GM23248 (cell line): ENCODE measurements at regions not wholly inside any gene's neighbourhood (a gene's known extent, or its start where the extent isn't known, plus 50 kb on each side); places are given as distances from the start of the nearest gene placed in this dataset.

ENCODE experiments used
- DNase-seq: peaks from one replicate; pipeline ENCODE4 v3.0.0-alpha.2; 2015
- H2AFZ ChIP-seq: fragments of 200-600 bp; sonication (generic); 2 replicates; pipeline ENCODE4 v1.6.1; 2016; ENCODE audit warnings: antibody characterized with exemption
- H3F3A ChIP-seq: fragments of 200-600 bp; sonication (generic); 2 replicates; pipeline ENCODE4 v1.6.1; 2016; ENCODE audit warnings: mild to moderate bottlenecking, antibody characterized with exemption, mixed run types; ENCODE audit not compliant: insufficient read depth
- H3K27ac ChIP-seq: fragments of 200-600 bp; sonication (generic); 2 replicates; pipeline ENCODE4 v1.5.1; 2016; ENCODE audit warnings: mild to moderate bottlenecking
- H3K27me3 ChIP-seq: fragments of 200-600 bp; sonication (generic); replicated peaks from 2 replicates; pipeline ENCODE4 v1.6.1; 2016; ENCODE audit warnings: mild to moderate bottlenecking; ENCODE audit not compliant: insufficient read depth
- H3K36me3 ChIP-seq: fragments of 200-600 bp; sonication (generic); 2 replicates; pipeline ENCODE4 v1.6.1; 2016; ENCODE audit warnings: low read depth, mild to moderate bottlenecking
- H3K4me1 ChIP-seq: fragments of 200-600 bp; sonication (generic); 2 replicates; pipeline ENCODE4 v1.6.1; 2016; ENCODE audit warnings: mild to moderate bottlenecking; ENCODE audit not compliant: insufficient read depth
- H3K4me2 ChIP-seq: fragments of 200-600 bp; sonication (generic); one replicate; pipeline ENCODE4 v1.6.1; 2016; ENCODE audit warnings: mild to moderate bottlenecking; ENCODE audit not compliant: unreplicated experiment
- H3K4me3 ChIP-seq: fragments of 200-600 bp; sonication (generic); 2 replicates; pipeline ENCODE4 v1.5.1; 2016; ENCODE audit warnings: mild to moderate bottlenecking
- H3K79me2 ChIP-seq: fragments of 200-600 bp; sonication (generic); 2 replicates; pipeline ENCODE4 v1.6.1; 2016; ENCODE audit warnings: mild to moderate bottlenecking; ENCODE audit not compliant: insufficient read depth
- H3K9ac ChIP-seq: fragments of 200-600 bp; sonication (generic); 2 replicates; pipeline ENCODE4 v1.6.1; 2016; ENCODE audit warnings: mild to moderate bottlenecking
- H3K9me2 ChIP-seq: fragments of 200-600 bp; sonication (generic); 2 replicates; pipeline ENCODE4 v1.6.1; 2016; ENCODE audit warnings: mixed run types, mild to moderate bottlenecking, moderate library complexity; ENCODE audit not compliant: insufficient read depth
- H3K9me3 ChIP-seq: fragments of 200-600 bp; sonication (generic); one replicate; pipeline ENCODE4 v1.6.1; 2017; ENCODE audit warnings: low read depth
- H4K20me1 ChIP-seq: fragments of 200-600 bp; sonication (generic); 2 replicates; pipeline ENCODE4 v1.6.0; 2016; ENCODE audit not compliant: insufficient read depth
- EZH2 ChIP-seq: fragments of 200-600 bp; sonication (generic); IDR thresholded peaks from 2 replicates; pipeline ENCODE4 v1.6.1; 2018; ENCODE audit warnings: antibody characterized with exemption, mild to moderate bottlenecking; ENCODE audit not compliant: insufficient read depth, poor library complexity, severe bottlenecking
- EZH2phosphoT487 ChIP-seq: fragments of 200-600 bp; sonication (generic); IDR thresholded peaks from 2 replicates; pipeline ENCODE4 v1.6.1; 2018; ENCODE audit warnings: antibody characterized with exemption, moderate library complexity, mild to moderate bottlenecking, low read depth; ENCODE audit not compliant: insufficient read depth
- WGBS, 2 experiments: methylation state at CpG; one replicate each; pipeline ENCODE4 v1.1.6; 2015 to 2017; ENCODE audit warnings: low lambda C conversion rate in 2 of 2, low coverage in 1 of 2; ENCODE audit errors: missing lambda C conversion rate in 2 of 2; 5-methylcytosine and 5-hydroxymethylcytosine counted together
- in situ Hi-C: fragments of 300-500 bp; cut with MboI; formaldehyde crosslinking; loops from 2 replicates; pipeline ENCODE4 v1.15.0; 2020

- H3K27me3 ChIP-seq, result peaks cover 15% of the 10 kb centered on the region; the same call in 1 of the 2 replicates
- H3K27ac ChIP-seq, result no peak overlapping the region
- in situ Hi-C loops, result no loop called here
- TF ChIP-seq EZH2, result no peak
- TF ChIP-seq EZH2phosphoT487, result no peak
- H3K9me3 ChIP-seq, result no peaks in the 10 kb centered on the region
- DNase-seq, result no peak
- no peak overlapping the region for H3K4me2 ChIP-seq
- no peaks in the 10 kb centered on the region for H3K36me3 ChIP-seq
- H2AFZ ChIP-seq, result no peak overlapping the region
- no peaks in the 10 kb centered on the region for H3K9me2 ChIP-seq
- no peaks in the 10 kb centered on the region for H3K4me1 ChIP-seq
- H3F3A ChIP-seq, result no peaks in the 10 kb centered on the region
- no peak overlapping the region for H3K9ac ChIP-seq
- no peaks in the 10 kb centered on the region for H3K79me2 ChIP-seq
- H4K20me1 ChIP-seq, result no peaks in the 10 kb centered on the region
- no peak overlapping the region for H3K4me3 ChIP-seq
- whole genome bisulfite sequencing, 2 experiments, result 39 to 46% methylated on average over 6 of the region's 6 CpGs
Observed at GRCh38 chr19:33885236-33885635, 88.6 kb downstream of the KCTD15 start.

DNA sequence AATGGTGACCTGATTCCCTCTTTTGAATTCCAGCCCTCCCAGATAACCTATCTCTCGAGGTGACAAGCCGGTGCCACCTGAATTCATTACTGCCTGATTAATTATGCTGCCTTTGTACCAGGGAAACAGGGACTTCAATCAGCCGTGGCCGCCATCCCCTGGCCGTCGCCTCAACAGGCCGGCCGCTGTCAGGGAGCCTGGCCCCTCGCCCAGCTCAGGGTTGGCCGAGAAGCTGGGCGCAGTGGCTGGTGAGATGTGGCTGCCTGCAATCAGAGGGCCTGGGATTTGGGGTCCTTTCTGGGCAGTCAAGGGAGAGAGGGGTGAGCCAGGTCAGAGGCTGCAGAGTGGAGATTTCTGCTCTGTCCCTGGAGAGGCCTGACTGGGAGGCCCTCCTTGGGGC is 91.2 kb downstream of the KCTD15 start:
- TF ChIP-seq EZH2 (no peak), EZH2phosphoT487 (no peak)
- Histone ChIP-seq H3K9me3 (no peaks in the 10 kb centered on the region), H3K9ac (no peak overlapping the region), H3K79me2 (no peaks in the 10 kb centered on the region), H3K4me2 (no peak overlapping the region), H3K27ac (no peak overlapping the region), H3K9me2 (no peaks in the 10 kb centered on the region), H4K20me1 (no peaks in the 10 kb centered on the region), H3K27me3 (peaks cover 7% of the 10 kb centered on the region; the same call in 1 of the 2 replicates), H3K36me3 (no peaks in the 10 kb centered on the region), H2AFZ (no peak overlapping the region), H3F3A (no peaks in the 10 kb centered on the region), H3K4me3 (no peak overlapping the region), H3K4me1 (no peaks in the 10 kb centered on the region)
- WGBS, 2 experiments, result 54% methylated on average over 11 of the region's 11 CpGs
- no peak for DNase-seq
- in situ Hi-C loops, result no loop called here

DNA sequence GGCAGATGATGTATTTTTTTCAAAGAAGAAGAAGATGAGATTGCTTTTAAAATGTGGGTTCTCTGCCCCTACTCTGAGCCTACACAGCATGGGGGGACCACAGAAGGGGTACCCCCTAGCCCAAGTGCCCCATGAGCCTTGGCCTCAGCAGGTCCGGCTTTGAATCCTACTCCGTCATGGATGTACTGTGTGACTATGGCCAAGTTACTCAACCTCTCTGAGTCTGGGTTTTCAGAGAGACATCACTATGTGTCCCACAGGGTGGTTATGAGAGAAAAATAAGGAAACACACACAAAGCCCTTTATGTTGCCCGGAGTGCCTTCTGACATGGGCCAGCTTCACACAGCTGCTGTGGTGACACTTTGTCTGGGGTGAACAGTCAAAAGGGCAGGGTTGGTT is 92.0 kb downstream of the KCTD15 start:
- Histone ChIP-seq H2AFZ (no peak overlapping the region), H3K27me3 (peaks cover 2% of the 10 kb centered on the region; the same call in 1 of the 2 replicates), H4K20me1 (no peaks in the 10 kb centered on the region), H3K36me3 (no peaks in the 10 kb centered on the region), H3K4me3 (no peak overlapping the region), H3K9ac (no peak overlapping the region), H3K27ac (no peak overlapping the region), H3F3A (no peaks in the 10 kb centered on the region), H3K4me1 (no peaks in the 10 kb centered on the region), H3K9me3 (no peaks in the 10 kb centered on the region), H3K79me2 (no peaks in the 10 kb centered on the region), H3K9me2 (no peaks in the 10 kb centered on the region), H3K4me2 (no peak overlapping the region)
- TF ChIP-seq EZH2, result no peak
- TF ChIP-seq EZH2phosphoT487, result no peak
- WGBS, 2 experiments, result 56 to 64% methylated on average over 3 of the region's 3 CpGs
- in situ Hi-C loops, result no loop called here
- DNase-seq, result no peak

GRCh38 chr19:33890569-33890968 is 93.9 kb downstream of the KCTD15 start:
- TF ChIP-seq EZH2phosphoT487 (no peak), EZH2 (no peak)
- no peaks in the 10 kb centered on the region for H4K20me1 ChIP-seq
- no peak overlapping the region for H3K27ac ChIP-seq
- no peak overlapping the region for H3K4me3 ChIP-seq
- in situ Hi-C loops, result no loop called here
- 10 to 15% methylated on average over 2 of the region's 2 CpGs for WGBS, 2 experiments
- no peaks in the 10 kb centered on the region for H3K9me2 ChIP-seq
- no peaks in the 10 kb centered on the region for H3K36me3 ChIP-seq
- no peak for DNase-seq
- H3K79me2 ChIP-seq, result no peaks in the 10 kb centered on the region
- no peak overlapping the region for H3K4me2 ChIP-seq
- no peaks in the 10 kb centered on the region for H3K9me3 ChIP-seq
- H3F3A ChIP-seq, result no peaks in the 10 kb centered on the region
- H3K9ac ChIP-seq, result no peak overlapping the region
- H3K4me1 ChIP-seq, result no peaks in the 10 kb centered on the region
- H3K27me3 ChIP-seq, result no peaks in the 10 kb centered on the region
- no peak overlapping the region for H2AFZ ChIP-seq

DNA sequence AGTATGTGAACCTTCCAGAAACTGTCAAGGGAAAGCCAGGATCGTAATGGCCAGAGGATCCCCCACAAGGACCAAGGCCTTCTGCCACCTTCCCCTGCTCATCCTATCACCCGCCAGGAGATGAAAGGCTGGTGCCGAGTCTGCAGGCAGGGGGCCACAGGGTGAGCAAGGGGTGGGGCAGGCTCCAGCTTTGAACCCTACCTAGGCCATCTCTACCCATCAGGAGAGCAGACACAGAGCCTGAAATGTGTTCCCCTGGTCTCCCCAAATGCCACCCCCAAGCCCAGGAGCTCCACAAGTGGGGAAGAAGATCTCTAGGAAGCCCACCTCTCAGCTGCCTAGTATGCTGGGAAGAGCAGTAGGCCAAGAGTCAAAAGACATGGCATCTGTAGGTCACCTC is 95.1 kb downstream of the KCTD15 start:
- TF ChIP-seq EZH2 (no peak), EZH2phosphoT487 (no peak)

More for the DNA sequence above, 95.1 kb downstream of the KCTD15 start:
- no peaks in the 10 kb centered on the region for H3K9me3 ChIP-seq
- H3K27ac ChIP-seq, result no peak overlapping the region
- no peaks in the 10 kb centered on the region for H3K9me2 ChIP-seq
- no peaks in the 10 kb centered on the region for H3K27me3 ChIP-seq
- 9 to 20% methylated on average over 3 of the region's 3 CpGs for WGBS, 2 experiments
- in situ Hi-C loops, result no loop called here
- DNase-seq, result no peak
- H2AFZ ChIP-seq, result no peak overlapping the region
- H3K4me2 ChIP-seq, result no peak overlapping the region
- no peak overlapping the region for H3K9ac ChIP-seq
- no peak overlapping the region for H3K4me3 ChIP-seq
- no peaks in the 10 kb centered on the region for H4K20me1 ChIP-seq
- no peaks in the 10 kb centered on the region for H3K36me3 ChIP-seq
- no peaks in the 10 kb centered on the region for H3K79me2 ChIP-seq
- H3K4me1 ChIP-seq, result no peaks in the 10 kb centered on the region
- H3F3A ChIP-seq, result no peaks in the 10 kb centered on the region
